GM12891 (cell line): ENCODE measurements at regions not wholly inside any gene's neighbourhood (a gene's known extent, or its start where the extent isn't known, plus 50 kb on each side); places are given as distances from the start of the nearest gene placed in this dataset.

Experiments
- POLR2A ChIP-seq: IDR thresholded peaks from 2 replicates; pipeline ENCODE4 v1.6.1; 2011; ENCODE audit warnings: low read depth, low read length, control low read depth
- POLR2AphosphoS5 ChIP-seq: IDR thresholded peaks from 2 replicates; pipeline ENCODE4 v1.6.1; 2011; ENCODE audit warnings: low read depth, low read length, control low read depth
- POU2F2 ChIP-seq: IDR thresholded peaks from 2 replicates; pipeline ENCODE4 v1.6.1; 2011; ENCODE audit warnings: low read depth, mild to moderate bottlenecking, control low read depth, low read length, moderate library complexity
- TAF1 ChIP-seq: IDR thresholded peaks from 2 replicates; pipeline ENCODE4 v1.6.1; 2011; ENCODE audit warnings: low read depth, low read length, control low read depth

DNA sequence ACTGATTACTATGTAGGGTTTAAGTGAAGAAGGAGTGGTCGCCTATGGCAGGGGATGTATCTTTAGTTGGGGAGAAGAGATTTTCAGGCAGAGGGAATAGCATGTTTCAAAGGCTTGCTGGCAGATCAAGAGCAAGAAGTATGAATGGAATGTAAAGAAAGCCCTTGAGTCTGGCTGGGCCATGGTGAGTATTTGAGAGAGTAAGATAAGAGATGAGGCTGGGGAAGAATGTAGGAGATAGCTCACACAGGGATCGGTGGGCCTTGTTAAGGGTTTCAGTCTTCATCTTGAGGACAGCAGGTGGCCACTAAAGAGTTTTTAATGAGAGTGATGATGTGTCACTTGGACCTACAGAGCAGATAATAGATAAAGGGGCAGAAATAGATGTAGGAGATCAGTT lies 319.1 kb upstream of the RPS6KA3 start:
- TF ChIP-seq POLR2A (no peak), TAF1 (no peak), POU2F2 (no peak), POLR2AphosphoS5 (no peak)
